ENCODE measurements at regions not wholly inside any gene's neighbourhood (a gene's known extent, or its start where the extent isn't known, plus 50 kb on each side); places are given as distances from the start of the nearest gene placed in this dataset.

DNA sequence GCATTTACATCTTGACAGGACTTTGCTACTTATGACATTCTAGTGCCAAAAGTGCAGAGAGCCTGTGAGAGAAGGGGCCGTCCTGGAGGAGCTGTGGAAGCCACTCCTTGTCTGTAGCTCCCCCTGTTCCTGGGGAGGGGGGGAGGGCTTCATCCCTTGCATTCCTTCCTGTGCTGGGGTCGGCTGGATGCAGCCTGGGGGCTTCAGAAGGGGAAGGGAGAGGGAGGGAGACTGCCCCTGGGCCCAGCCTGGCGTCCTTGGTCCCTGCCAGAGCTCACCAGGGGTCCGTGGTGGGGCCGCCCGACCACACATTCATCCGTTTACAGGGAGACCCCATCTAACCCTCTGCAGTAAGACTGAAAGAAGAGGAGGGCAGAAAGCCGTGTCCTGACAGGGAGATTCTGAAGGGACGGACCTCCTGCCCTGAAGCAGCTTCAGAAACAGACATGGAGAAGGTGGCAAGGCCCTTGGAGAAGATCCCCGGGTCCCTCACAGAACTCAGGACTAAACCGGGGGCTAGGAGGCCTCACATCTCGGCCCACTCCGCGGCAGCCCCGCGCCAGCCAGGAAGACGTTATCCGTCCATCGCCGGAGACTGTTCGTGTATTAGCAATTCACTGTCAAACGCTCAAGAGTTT lies 258.3 kb upstream of the SALL3 start:
- TF ChIP-seq CTCF (optimal IDR thresholded peaks at IDR 0.05 in 1 of 3, IDR thresholded peaks at IDR 0.05 in 1 of 3, conservative IDR thresholded peaks at IDR 0.05 in 1 of 3; ENCODE audit: extremely low read depth in 1 of 3, insufficient read depth in 2 of 3, low read length in 3 of 3) (no peak), EZH2 (IDR thresholded peaks at IDR 0.05; ENCODE audit: low read length) (no peak)

Measured in keratinocyte (primary cell).